Esophagus muscularis mucosa (tissue), 4 donors: ENCODE measurements at regions not wholly inside any gene's neighbourhood (a gene's known extent, or its start where the extent isn't known, plus 50 kb on each side); places are given as distances from the start of the nearest gene placed in this dataset.

ENCODE experiments used
- DNase-seq: peaks from one replicate; pipeline ENCODE4 v3.0.0-alpha.2; 2017; ENCODE audit errors: extremely low spot score
- H3K27ac ChIP-seq, 4 donors: fragments of 200-600 bp; sonication (generic); replicated peaks in 1 of 4; 1 replicate in 3 of 4; 2 replicates in 1 of 4; pipeline ENCODE4 v1.5.1; 2016 to 2019; ENCODE audit warnings: mild to moderate bottlenecking in 1 of 4
- H3K27me3 ChIP-seq, 4 donors: fragments of 200-600 bp; sonication (generic); one replicate each; pipeline versions ENCODE4 v1.5.1 to v1.6.0; 2016 to 2019
- H3K36me3 ChIP-seq, 4 donors: fragments of 200-600 bp; sonication (generic); one replicate each; pipeline ENCODE4 v1.5.1; 2016 to 2019
- H3K4me1 ChIP-seq, 4 donors: fragments of 200-600 bp; sonication (generic); one replicate each; pipeline ENCODE4 v1.5.1; 2016 to 2019
- H3K4me3 ChIP-seq, 4 donors: fragments of 200-600 bp; sonication (generic); 1 replicate in 2 of 4; 2 replicates in 2 of 4; pipeline ENCODE4 v1.5.1; 2016 to 2019; ENCODE audit warnings: mild to moderate bottlenecking in 4 of 4, moderate library complexity in 1 of 4
- H3K9me3 ChIP-seq, 4 donors: fragments of 200-600 bp; sonication (generic); 1 replicate in 3 of 4; 2 replicates in 1 of 4; pipeline ENCODE4 v1.5.1; 2016 to 2019
- CTCF ChIP-seq, 3 experiments: fragments of 200-600 bp in 2 of 3; fragments of 450-650 bp in 1 of 3; sonication (generic) in 2 of 3; IDR thresholded peaks; one replicate each; pipeline ENCODE4 v1.5.1; 2017 to 2019; ENCODE audit warnings: antibody characterized with exemption in 3 of 3, mild to moderate bottlenecking in 2 of 3, moderate library complexity in 1 of 3
- EP300 ChIP-seq: sonication (generic); formaldehyde crosslinking; IDR thresholded peaks from one replicate; pipeline ENCODE4 v1.6.1; 2017; ENCODE audit warnings: antibody characterized with exemption
- POLR2A ChIP-seq: fragments of 450-650 bp; IDR thresholded peaks from one replicate; pipeline ENCODE4 v1.6.1; 2017; ENCODE audit warnings: antibody characterized with exemption, moderate library complexity, mild to moderate bottlenecking, low read depth
- POLR2AphosphoS5 ChIP-seq, 2 donors: sonication (generic); formaldehyde crosslinking; IDR thresholded peaks; one replicate each; pipeline ENCODE4 v1.6.1; 2017; ENCODE audit warnings: antibody characterized with exemption in 2 of 2
- WGBS: methylation state at CpG from one replicate; pipeline ENCODE4 v1.1.5; 2018; 5-methylcytosine and 5-hydroxymethylcytosine counted together
- intact Hi-C: fragments of 100-400 bp; cut with DNase I; formaldehyde crosslinking; loops from one replicate; pipeline ENCODE4 v1.15.1; 2023

DNA sequence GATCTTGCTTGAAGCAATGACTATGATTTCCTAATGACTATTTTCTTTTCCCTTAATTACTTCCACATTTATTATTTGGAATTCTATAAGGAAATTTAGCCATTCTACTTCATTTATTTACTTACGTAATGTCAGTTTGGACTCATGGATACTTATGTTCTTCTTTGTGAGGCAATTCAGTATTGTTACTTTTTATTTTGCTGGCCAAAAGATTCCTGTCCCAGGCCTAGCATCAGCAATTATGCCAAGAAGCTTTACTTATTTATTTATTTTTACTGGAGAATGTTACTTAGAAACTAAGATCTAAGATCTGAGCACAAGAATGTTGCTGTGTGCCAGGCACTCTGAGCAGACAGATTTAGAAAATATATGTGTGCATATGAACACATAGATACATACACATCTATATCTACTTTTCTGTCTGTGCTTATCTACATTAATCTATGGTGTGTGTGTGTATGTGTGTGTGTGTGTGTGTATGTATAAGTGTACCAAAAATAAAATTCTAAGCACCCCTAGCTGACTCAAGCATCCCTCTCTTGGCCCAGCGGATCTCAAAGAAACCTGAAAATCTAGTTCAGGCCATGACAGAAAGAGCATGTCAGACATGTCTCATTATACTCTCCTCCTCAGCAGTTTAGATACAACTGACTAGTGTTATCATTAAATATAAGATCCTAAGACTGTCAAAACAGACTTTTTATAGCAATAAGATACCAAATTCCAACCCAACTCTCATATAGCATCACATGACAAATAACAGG, 640.0 kb upstream of the GJE1 start:
- no peaks in the 10 kb centered on the region for H3K27me3 ChIP-seq
- H3K9me3 ChIP-seq, result no peaks in the 10 kb centered on the region
- no peak for DNase-seq
- H3K4me3 ChIP-seq, result no peak overlapping the region
- no peak for TF ChIP-seq POLR2A
- no peak for TF ChIP-seq POLR2AphosphoS5 (IDR thresholded peaks at IDR 0.05)
- no peak for TF ChIP-seq CTCF (IDR thresholded peaks at IDR 0.05)
- TF ChIP-seq EP300, result no peak
- intact Hi-C loops, result no loop called here
- H3K36me3 ChIP-seq, result no peaks in the 10 kb centered on the region
- H3K27ac ChIP-seq, result no peak overlapping the region
- WGBS, result 93% methylated on average over 2 of the region's 2 CpGs
- no peaks in the 10 kb centered on the region for H3K4me1 ChIP-seq

DNA sequence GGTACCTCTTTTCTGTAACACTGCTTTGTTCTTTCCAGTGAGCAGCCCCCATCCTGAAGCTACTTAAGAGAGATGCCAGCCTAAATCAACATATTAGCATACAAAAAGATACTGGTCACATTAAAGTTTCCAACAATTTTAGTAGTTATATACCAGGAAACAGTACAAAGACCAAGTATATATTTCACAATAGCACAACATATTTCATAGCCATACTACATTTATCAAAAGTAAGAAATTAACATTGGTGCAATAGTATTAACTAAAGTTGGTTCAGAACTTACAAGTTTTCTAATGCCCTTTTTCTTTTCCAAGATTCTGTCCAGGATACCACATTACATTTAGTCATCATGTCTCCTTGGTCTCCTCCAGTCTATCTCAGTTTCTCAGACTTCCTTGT, 641.0 kb upstream of the GJE1 start:
- no peak overlapping the region for H3K27ac ChIP-seq
- H3K36me3 ChIP-seq, result no peaks in the 10 kb centered on the region
- H3K4me3 ChIP-seq, result no peak overlapping the region
- H3K9me3 ChIP-seq, result no peaks in the 10 kb centered on the region
- H3K27me3 ChIP-seq, result no peaks in the 10 kb centered on the region
- no peaks in the 10 kb centered on the region for H3K4me1 ChIP-seq
- TF ChIP-seq EP300, result no peak
- no peak for TF ChIP-seq POLR2A
- no peak for TF ChIP-seq CTCF (IDR thresholded peaks at IDR 0.05)
- intact Hi-C loops, result no loop called here
- DNase-seq, result no peak

DNA sequence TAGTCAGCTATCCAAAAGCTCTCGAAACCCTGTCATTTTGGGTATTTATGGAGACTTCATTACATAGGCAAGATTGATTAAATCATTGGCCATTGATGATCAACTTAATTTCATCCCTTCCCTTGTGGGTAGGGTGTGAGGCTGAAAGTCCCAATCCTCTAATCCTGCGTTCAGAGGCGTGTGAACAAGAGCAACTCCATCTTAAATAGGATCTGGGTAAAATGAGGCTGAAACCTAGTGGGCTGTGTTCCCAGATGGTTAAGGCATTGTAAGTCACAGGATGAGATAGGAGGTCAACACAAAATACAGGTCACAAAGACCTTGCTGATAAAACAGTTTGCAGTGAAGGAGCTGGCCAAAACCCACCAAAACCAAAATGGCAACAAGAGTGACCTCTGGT, 641.7 kb upstream of the GJE1 start:
- DNase-seq, result no peak
- Histone ChIP-seq H3K27me3 (no peaks in the 10 kb centered on the region), H3K36me3 (no peaks in the 10 kb centered on the region), H3K9me3 (no peaks in the 10 kb centered on the region), H3K27ac (no peak overlapping the region), H3K4me1 (no peaks in the 10 kb centered on the region), H3K4me3 (no peak overlapping the region)
- intact Hi-C loops, result no loop called here
- WGBS, result 94% methylated on average over 3 of the region's 3 CpGs
- TF ChIP-seq EP300 (no peak), POLR2A (no peak), POLR2AphosphoS5 (IDR thresholded peaks at IDR 0.05) (no peak), CTCF (IDR thresholded peaks at IDR 0.05) (no peak)

GRCh38 chr6:141488488-141488887, 644.2 kb upstream of the GJE1 start:
- intact Hi-C loops, result no loop called here
- 0% methylated on average over 1 of the region's 1 CpG for WGBS
- no peak for TF ChIP-seq CTCF (IDR thresholded peaks at IDR 0.05)
- TF ChIP-seq POLR2AphosphoS5 (IDR thresholded peaks at IDR 0.05), result no peak
- no peak for TF ChIP-seq EP300
- no peak overlapping the region for H3K27ac ChIP-seq
- H3K36me3 ChIP-seq, result no peaks in the 10 kb centered on the region
- H3K4me1 ChIP-seq, result peaks cover 3 to 7% (median 6%) of the 10 kb centered on the region in 4 donors
- no peaks in the 10 kb centered on the region for H3K9me3 ChIP-seq
- DNase-seq, result no peak
- no peaks in the 10 kb centered on the region for H3K27me3 ChIP-seq
- H3K4me3 ChIP-seq, result no peak overlapping the region

GRCh38 chr6:141486942-141487341, 645.8 kb upstream of the GJE1 start:
- Histone ChIP-seq H3K36me3 (no peaks in the 10 kb centered on the region), H3K4me1 (peaks cover 5 to 10% (median 7%) of the 10 kb centered on the region in 4 donors), H3K27ac (no peak overlapping the region), H3K4me3 (no peak overlapping the region), H3K9me3 (no peaks in the 10 kb centered on the region), H3K27me3 (no peaks in the 10 kb centered on the region)
- WGBS, result 45% methylated on average over 3 of the region's 3 CpGs
- TF ChIP-seq EP300 (no peak), CTCF (IDR thresholded peaks at IDR 0.05) (no peak), POLR2A (no peak), POLR2AphosphoS5 (IDR thresholded peaks at IDR 0.05) (no peak)
- intact Hi-C loops, result no loop called here
- no peak for DNase-seq
